HEK293T (cell line): ENCODE measurements at regions not wholly inside any gene's neighbourhood (a gene's known extent, or its start where the extent isn't known, plus 50 kb on each side); places are given as distances from the start of the nearest gene placed in this dataset.

ENCODE experiments used
- FOXM1 ChIP-seq: fragments of 450-650 bp; IDR thresholded peaks from 2 replicates; pipeline ENCODE4 v1.6.1; 2017; ENCODE audit warnings: mild to moderate bottlenecking, borderline replicate concordance
- TF ChIP-seq, protein P1 (sequence below): fragments of 450-650 bp; IDR thresholded peaks from 2 replicates; pipeline ENCODE4 v1.6.1; 2016

DNA sequence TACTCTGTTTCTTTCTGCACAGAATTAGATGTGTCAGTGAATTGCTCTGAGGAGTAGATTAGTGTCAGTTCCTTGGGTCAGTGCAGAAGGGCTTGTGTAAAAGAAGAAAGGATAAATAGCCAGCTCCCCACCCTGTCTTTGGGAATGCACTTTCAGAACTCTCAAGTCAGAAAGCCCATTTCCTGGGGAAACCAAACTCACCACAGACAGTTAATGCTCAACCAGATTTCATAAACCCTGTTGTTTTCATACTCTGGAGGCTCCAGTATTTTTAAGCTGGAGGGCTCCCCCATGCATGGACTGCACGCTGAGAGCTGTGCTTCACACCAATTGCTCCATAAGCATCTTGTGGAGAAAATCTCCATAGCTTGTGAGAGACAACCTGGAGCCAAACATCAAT is 449.7 kb downstream of the CDH26 start:
- TF ChIP-seq FOXM1 = no peak
- TF ChIP-seq, protein P1, sequence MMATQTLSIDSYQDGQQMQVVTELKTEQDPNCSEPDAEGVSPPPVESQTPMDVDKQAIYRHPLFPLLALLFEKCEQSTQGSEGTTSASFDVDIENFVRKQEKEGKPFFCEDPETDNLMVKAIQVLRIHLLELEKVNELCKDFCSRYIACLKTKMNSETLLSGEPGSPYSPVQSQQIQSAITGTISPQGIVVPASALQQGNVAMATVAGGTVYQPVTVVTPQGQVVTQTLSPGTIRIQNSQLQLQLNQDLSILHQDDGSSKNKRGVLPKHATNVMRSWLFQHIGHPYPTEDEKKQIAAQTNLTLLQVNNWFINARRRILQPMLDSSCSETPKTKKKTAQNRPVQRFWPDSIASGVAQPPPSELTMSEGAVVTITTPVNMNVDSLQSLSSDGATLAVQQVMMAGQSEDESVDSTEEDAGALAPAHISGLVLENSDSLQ = no peak
